GM21381 (cell line): ENCODE measurements at regions not wholly inside any gene's neighbourhood (a gene's known extent, or its start where the extent isn't known, plus 50 kb on each side); places are given as distances from the start of the nearest gene placed in this dataset.
A peak's percentile ranks its signal among the peaks of the same experiment; 100 is the strongest.

Experiments used
- ATAC-seq: cut with Tn5 transposase; IDR thresholded peaks from one replicate; pipeline ENCODE4 v1.9.1; 2021; ENCODE audit warnings: mild to moderate bottlenecking, moderate library complexity; ENCODE audit not compliant: unreplicated experiment

DNA sequence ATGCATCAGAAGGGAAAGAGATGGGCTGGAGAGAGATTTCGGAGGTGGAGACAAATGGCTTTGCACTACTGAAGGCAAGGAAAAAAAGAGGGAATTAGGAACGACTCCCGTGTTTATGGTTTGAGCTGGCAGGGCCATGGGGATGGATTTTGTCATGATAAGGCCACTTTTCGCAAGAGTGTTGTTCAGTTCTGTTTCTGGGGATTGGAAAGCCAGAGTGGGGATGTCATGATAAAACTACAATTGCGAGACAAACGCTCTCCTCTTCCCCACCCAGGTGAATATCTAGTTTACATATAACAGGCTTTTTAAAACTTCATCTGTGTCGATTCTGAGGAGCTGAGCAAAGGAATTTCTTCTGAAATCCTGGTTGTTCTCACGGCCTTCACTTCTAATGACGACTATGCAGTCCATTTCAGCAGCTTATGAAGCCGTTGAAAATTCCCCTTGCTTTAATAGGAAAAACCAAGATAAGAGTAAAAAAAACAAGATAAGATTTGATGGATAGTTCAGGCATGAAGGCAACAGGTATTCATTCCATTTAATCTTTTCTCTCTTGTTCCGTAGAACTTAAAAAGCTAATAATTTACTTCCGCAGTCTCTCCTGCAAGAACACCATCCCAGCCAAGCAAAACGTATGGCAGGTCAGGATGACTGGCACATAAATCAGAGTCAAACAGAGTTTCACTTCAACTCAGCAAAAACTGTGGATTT lies 245.6 kb upstream of the PITRM1 start:
- ATAC-seq: no peak

DNA sequence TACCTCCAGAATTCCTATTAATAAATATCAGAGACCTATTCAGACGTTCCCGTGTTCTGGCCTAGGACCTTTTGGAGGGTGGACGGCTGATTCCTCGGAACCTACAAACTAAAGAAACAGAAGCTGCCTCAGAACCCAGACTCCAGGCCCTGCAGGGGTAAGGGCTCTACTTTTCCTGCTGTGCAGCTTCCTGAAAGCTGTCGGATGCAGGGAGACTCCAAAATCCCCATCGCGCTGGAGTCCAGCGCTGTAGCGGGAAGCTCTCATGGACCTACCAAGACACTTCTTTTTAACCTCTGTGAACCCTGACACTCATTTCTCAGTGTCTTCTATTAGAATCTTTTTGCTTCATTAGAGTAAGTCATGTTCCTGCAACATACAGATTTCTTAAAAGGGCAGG lies 244.5 kb upstream of the PITRM1 start:
- ATAC-seq: no peak

DNA sequence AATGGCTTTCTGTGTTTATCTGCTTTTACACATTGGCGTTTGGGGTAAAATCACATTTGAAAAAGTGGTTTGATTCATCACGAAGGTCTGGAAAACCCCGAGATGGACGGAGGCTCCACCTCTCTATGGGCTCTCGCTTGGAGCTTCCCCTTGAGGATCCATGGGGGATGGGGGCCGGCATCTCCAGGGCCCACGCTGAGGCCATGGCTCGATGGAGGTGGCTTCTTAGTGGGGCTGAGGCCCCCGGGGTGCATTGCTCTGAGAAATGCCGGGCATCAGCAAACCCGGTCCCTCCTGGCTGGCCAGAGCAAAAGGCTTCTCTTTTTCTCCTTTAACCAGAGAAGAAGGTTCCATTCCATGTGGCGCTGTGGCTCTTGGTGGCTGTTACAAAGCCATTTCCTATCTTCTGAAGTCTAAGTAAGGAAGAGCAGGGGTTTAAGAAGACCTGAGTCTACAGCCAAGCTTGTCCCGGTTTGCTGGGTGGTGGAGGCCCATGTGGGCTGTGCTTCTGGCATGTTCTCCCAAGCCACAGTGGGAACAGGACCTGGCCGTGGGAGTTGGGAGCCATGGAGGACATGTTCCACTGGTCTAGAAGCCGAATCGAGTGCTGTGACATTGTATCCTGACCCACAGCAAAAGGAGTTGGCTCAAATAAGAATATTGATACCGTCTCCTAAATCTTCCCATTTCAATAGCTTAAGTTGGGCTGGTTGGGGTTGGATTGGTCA lies 243.5 kb upstream of the PITRM1 start:
- ATAC-seq: no peak

GRCh38 chr10:3415038-3415736 lies 242.6 kb upstream of the PITRM1 start:
- ATAC-seq: no peak

GRCh38 chr10:3414667-3415023 lies 242.1 kb upstream of the PITRM1 start:
- no peak for ATAC-seq

GRCh38 chr10:3413937-3414666 lies 241.5 kb upstream of the PITRM1 start:
- no peak for ATAC-seq

GRCh38 chr10:3412646-3413045 lies 240.1 kb upstream of the PITRM1 start:
- no peak for ATAC-seq

- ATAC-seq: no peak
Observed at GRCh38 chr10:3412071-3412582, 239.5 kb upstream of the PITRM1 start.

DNA sequence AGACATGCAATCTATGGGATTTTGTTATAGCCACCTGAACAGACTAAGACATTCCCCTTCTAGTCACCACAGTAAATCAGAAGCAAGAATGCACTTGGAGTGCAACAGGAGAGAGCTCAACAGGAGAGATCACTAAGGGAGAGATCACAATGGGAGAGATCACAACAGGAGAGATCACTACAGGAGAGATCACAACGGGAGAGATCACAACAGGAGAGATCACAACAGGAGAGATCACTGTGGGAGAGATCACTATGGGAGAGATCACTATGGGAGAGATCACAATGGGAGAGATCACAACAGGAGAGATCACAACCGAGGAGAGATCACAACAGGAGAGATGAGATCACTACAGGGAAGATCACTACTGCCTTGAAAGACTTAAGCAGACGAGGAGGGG lies 238.5 kb upstream of the PITRM1 start:
- ATAC-seq: no peak

- ATAC-seq: no peak
Observed at GRCh38 chr10:3409928-3410327, 237.3 kb upstream of the PITRM1 start.

- peak; percentile 68 for ATAC-seq
Observed at GRCh38 chr10:3408603-3409365, 236.2 kb upstream of the PITRM1 start.

GRCh38 chr10:3407208-3407607 lies 234.6 kb upstream of the PITRM1 start:
- no peak for ATAC-seq

DNA sequence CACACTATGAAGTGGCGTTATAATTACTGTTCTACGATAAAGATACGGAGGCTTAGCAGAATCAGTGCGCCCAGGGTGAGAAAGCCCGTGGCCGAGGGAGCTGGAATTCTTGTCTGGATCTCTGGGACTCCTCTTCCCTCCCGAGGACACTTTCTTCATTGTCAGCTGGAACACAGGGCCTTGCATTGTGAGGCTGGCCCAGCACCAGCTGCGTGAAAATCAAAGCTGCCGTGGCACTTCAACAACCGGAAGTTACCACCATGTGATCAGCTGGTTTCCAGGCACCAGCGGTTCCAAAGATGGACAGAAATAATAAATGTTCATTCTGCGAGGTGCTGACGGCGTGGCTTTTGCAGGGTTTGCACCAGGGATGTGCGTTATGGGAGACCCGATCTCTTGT lies 234.0 kb upstream of the PITRM1 start:
- no peak for ATAC-seq

DNA sequence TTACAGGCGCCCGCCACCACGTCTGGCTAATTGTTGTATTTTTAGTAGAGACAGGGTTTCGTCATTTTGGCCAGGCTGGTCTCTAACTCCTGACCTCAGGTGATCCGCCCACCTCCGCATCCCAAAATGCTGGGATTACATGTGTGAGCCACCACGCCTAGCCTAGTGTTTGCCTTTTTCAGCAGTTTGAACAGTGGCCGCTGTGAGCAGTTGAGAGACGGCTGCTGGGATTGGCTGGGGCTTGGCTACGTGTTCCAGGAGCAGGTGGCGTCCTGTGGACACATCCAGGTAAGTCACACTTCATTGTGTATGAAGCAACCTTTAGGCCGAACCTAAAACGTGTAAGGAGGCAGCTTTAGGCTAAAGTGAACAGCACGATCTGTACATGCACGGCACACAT lies 231.8 kb upstream of the PITRM1 start:
- ATAC-seq: no peak

GRCh38 chr10:3402187-3402751 lies 229.7 kb upstream of the PITRM1 start:
- ATAC-seq: no peak

GRCh38 chr10:3401491-3401938 lies 228.9 kb upstream of the PITRM1 start:
- ATAC-seq: no peak

DNA sequence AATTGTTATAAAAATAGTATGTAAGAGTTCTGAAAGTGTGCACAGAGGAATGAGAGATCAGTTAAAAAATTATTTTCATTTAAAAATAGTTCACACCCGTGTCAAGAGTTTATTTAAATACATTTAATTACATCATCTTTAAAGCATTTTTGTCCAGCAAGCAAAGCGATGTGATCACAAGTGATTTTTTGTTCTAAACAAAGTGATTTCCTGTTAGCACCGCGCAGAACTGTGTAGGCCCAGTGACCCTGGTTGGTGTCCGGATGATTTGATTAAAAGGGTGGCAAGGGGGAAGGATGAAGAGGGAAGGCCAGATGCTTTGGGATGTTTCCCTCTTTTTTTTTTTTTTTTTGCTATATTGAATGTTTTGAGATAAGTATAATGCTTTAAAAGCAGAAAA lies 227.8 kb upstream of the PITRM1 start:
- no peak for ATAC-seq

GRCh38 chr10:3399756-3400155 lies 227.2 kb upstream of the PITRM1 start:
- no peak for ATAC-seq

DNA sequence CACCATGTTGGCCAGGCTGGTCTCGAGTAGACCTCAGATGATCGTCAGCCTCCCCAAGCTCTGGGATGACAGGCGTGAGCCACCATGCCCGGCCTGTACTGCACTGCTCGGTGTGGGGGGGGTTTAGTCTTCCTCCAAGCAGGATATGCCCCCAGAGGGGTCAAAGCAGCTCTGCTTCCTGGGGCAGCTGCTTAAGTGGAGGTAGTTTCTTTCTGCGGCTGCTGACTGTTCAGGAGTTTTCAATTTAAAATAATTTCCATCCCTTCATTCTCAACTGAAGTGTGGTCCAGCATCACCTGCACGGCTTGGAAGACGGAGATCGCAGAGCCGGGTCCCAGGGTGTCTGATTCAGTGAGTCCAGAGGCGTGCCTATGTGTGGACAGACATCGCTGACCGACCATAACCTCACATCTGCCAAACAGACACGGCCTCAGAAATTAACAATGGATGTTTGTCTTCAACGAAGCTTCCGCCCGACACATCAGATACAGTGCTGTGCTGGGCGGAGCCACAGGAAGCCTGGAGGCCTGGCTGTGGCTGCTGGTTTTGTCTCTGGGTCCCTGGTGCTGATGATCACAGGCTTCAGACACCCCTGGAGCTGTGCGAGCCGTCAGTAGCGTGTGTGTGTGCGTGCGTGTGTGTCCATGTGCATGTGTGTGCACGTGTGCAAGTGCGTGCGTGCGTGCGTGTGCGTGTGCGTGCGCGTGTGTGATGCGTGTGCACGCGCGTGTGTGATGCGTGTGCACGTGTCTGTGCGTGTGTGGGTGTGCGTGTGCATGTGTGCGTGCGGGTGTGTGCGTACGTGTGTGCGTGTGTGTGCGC lies 226.5 kb upstream of the PITRM1 start:
- no peak for ATAC-seq
